Right ventricle myocardium superior (tissue), 1 donor: ENCODE measurements at regions not wholly inside any gene's neighbourhood (a gene's known extent, or its start where the extent isn't known, plus 50 kb on each side); places are given as distances from the start of the nearest gene placed in this dataset.

Experiments
- ATAC-seq: fragments of 200-7000 bp; cut with Tn5 transposase; one replicate; pipeline ENCODE4 v1.9.1; 2020; ENCODE audit warnings: mild to moderate bottlenecking; ENCODE audit not compliant: poor library complexity
- DNase-seq: peaks from one replicate; pipeline ENCODE4 v3.0.0-alpha.2; 2020
- intact Hi-C: fragments of 100-400 bp; cut with DNase I; formaldehyde crosslinking; loops from one replicate; pipeline ENCODE4 v1.11.2; 2022
- donor health status: DM: no; HTN: yes; CAD: no; lungs with severe emphysema.

DNA sequence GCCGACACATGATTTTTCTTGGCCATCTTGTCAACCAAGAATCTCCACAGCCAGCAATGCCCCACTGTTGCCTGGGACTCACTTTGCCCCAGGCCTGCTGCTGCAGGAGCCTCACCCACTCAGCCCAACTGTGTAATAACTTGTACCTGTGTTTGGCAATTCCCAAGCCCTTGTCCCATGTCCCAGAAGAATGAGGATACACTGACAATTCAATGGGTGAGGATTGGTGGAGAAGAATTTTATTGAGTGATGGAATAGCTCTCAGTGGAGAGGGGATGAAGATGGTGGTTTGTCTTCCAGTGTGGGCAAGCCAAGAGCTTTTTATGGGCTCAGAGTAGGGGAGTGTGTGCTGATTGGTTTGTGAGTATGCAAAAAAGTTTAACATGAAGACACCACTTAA is 861.9 kb downstream of the TFAP2A start:
- intact Hi-C loops = no loop called here
- DNase-seq (no peak), ATAC-seq (no peak)

DNA sequence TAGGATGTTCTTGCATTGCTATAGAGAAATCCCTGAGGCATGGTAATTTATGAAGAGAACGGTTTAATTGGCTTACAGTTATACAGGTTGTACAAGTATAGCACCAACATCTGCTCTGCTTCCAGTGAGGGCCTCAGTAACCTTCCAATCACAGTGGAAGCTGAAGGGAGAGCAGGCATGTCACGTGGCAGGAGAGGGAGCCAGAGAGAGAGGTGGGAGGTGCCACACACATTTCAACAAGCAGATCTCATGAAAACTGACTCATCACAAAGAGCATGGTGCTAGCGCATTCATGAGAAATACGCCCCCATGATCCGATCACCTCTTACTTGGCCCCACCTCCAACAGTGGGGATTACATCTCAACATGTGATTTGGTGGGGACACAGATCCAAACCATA is 871.2 kb downstream of the TFAP2A start:
- ATAC-seq = no peak
- intact Hi-C loops = no loop called here
- no peak for DNase-seq

DNA sequence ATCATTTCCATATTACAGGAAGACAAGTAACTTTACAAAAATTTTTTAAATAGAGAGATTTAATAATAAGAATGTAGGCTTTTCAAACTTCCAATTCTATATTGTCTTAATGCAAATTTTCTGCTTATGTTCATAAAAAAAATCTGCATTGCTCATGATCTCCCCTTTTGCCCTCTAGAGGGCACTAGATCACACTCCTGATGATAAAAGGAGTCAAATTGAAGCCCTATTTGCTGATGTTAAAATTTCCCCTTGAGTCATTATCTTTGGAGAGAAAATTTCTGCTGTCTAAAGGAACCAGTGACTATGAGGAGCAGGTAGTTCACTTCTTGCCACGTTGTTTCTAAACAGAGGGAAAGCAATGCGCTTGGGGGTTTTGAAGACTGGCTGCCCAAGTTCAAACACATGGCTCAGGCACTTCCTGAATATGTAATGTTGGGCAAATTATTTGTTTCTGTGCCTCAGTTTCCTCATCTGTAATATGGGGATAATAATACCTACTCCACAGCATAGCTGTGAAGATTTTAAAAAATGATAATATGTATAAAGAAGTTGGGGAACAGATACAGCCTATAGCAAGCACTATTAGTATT is 874.2 kb downstream of the TFAP2A start:
- DNase-seq = no peak
- no peak for ATAC-seq
- intact Hi-C loops = no loop called here

DNA sequence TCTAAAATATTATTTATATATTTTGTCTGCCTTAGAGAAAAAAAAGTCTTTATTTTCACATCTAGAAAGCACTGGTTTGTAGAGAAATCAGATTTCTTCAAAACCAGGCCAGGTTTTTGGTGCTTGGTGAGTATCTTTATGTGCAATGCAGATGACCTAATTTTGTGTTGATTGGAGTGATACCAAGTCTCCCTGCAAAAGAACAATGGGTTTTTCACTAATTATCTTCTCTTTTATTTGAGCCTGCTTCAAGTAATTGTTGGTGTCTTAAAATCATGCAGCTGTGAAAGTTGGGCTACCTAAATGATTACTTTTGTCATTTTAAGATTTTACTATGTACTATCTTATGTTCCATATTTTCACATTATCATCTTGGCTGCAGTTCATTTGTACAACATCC is 874.7 kb downstream of the TFAP2A start:
- intact Hi-C loops = no loop called here
- no peak for ATAC-seq
- no peak for DNase-seq

DNA sequence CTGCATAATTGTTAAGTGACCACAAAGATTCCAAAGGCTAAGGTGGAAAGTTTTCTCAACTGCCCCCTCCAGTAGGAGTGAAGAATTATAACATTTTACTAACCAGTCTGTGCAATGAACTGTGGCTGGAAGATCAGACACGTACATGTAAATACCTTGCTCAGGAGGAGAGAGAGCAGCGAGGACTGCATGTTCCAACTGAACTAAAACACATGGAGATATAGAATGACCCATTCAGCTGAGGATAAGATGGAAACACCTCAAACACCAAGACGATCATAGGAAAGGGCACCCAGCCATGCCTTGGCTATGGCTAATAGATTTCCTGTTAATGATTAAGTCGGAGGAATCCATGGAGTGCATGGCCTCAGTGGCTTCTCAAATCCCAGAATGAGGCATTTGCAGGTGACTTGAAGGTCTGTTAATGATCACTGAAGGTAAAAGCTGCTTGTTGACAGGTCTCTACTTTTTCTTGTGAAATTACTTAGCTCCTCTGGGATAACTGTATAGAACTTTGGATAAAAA is 875.6 kb downstream of the TFAP2A start:
- no peak for ATAC-seq

DNA sequence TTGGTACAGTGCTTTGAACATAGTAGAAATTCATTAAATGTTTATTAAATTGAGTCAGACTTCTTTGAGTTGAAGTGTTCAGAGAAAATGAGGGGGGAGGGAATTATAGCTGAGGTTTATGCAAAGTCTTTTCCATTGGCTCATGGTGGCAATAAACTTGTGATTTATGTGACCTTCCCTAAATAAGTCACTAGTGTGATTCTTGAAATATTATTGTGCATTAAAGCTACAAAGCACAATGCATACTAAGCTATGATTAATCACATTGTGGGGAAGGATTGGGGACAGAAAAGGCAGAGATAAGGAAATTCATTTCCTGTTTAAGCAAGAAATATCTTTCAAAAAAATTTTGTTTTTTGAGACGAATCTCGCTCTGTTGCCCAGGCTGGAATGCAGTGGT is 877.5 kb downstream of the TFAP2A start:
- DNase-seq (no peak), ATAC-seq (no peak)
- intact Hi-C loops = no loop called here

More for the DNA sequence above, 875.6 kb downstream of the TFAP2A start:
- DNase-seq = no peak
- intact Hi-C loops = no loop called here

DNA sequence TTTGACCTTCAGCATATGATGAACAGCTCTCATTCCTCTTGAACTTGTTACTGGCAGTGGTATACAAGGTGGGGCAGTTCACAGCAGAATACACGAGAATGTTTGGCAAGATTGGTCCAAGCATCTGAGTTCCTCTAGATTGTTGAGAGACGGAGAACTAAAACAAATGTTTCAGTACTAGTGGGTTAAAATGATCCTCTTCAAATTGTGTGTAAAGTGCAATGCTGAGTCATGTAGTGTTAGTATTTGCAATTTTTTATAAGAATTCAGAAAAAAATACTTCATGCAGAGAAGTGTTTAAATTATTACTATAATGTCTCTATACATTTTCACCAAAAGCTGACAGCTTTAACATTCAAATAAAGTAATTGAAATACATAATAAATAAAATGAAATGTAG is 879.8 kb downstream of the TFAP2A start:
- intact Hi-C loops = no loop called here
- ATAC-seq = no peak
- no peak for DNase-seq

DNA sequence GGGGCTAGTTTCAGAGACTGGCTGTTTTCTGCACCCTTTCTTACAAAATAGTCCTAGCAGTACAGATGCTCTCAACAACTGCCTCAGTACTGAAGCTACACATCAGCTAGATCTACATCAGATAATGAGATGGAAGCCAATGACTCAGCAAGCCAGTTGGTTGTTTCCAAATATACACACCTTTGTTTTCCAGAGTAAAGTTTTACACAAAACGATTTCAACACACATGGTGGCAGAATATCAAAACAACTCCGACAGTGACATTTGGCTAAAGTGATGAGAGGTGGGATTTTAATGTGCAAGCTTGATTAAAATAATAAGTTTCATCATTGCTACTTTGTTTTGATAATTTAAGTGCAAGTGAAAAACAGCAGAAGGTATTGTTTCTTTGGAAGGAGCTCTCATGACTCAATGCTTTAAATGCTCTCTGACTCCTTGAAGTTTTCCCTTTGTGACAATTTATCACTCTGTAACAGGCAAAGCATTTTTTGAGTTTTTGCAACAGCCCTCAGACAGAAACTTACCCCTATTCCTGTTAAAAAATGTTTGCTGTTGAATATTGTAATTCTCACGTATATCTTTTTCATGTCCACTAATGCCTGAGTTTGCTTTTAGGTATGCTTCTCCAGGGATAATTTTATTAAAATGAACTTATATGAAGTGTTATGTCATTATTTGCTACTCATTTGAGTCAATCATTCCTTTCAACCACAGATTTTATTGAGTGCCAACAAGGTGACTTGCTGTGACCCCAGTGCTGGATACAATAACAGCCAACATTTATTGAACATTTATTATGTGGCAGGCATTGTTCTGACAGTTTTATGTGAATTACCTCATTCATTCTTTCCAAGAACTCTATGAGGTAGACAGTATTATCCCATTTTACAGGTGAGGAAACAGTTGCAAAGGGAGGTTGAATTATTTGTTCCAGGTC is 882.0 kb downstream of the TFAP2A start:
- no peak for ATAC-seq
- DNase-seq = no peak
- intact Hi-C loops = no loop called here

DNA sequence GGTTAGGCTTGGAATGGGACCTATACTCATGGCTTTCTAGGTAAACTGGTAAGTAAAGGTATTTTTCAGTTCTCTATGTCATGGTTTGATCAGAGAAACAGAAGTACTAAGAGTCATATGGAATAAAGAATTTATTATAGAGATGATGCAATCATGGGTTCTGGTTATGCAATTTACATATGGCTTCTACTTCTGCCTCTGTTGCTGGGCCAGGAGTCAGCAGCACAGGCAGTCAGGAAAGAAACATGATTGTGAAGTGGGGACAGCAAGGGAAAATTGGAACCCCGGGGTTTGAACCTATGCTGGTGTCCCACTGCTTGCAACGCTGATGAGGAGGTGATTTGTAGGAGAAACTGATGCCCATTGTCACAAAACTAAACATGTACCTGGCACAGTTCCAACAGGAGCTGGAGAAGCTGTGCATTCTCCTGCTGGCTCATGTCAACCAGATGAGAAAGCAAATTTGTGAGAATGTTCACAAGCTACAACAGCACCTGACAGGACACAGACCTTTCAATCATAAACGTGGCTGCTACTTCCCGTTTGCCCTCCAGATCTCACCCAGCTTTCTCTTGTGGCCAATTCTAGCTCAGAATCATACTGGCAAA is 887.1 kb downstream of the TFAP2A start:
- intact Hi-C loops = no loop called here
- no peak for ATAC-seq
- DNase-seq = no peak

DNA sequence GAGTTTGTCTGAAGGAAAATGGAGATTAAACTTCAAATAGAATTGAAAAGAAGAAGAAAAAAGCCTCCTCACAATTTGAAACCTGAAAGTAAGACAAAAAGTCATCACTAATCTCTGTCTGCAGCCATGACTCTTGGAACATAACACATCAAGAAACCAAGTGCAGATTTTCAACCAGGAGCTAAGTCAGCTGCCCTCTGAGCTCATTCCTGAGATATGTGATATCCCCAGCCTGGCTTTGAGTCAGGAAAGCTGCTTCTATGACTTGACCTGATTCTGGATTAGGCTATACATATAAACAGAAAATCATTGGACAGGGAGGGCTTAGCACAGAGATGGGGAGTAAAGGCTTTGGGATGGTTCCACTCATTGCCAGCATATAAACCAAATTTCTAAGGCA is 891.4 kb downstream of the TFAP2A start:
- no peak for DNase-seq
- intact Hi-C loops = no loop called here
- ATAC-seq = no peak

DNA sequence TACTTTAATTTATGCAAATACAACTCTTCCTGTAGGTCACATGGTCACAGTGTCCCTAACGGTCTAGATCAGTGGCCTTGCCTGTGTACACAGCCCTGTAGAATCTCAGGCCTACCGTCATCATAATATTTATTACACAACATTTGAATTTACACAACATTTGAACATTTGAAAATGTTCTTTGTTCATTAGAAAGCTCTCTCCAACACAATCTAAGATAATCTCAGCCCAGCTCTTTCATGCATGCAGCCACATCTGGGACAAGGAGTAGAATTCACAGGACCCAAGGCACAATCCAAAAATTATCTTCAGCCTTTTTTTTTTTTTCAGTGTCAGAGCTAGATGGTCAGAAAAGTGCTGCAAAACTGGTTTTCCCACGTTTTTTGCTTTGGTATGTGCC is 892.8 kb downstream of the TFAP2A start:
- DNase-seq (no peak), ATAC-seq (no peak)
- intact Hi-C loops = no loop called here

DNA sequence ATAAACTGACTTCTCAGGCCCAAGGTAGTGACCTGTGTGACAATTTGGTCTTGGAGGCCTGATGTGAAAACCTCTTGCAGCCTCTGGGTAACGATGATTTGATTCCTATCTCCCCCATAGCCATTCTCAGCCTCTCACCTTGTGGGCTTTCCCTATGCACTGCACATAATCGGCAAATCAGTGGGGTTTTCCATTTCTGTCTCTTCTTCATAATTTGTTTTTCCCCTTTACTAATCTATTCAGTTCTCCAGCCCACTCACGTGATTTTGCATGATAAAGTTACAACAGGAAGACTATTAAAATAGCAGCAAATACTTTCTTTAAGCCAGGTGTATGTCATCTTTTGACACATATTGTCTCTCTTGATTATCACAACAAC is 893.7 kb downstream of the TFAP2A start:
- DNase-seq (no peak), ATAC-seq (no peak)
- intact Hi-C loops = no loop called here

DNA sequence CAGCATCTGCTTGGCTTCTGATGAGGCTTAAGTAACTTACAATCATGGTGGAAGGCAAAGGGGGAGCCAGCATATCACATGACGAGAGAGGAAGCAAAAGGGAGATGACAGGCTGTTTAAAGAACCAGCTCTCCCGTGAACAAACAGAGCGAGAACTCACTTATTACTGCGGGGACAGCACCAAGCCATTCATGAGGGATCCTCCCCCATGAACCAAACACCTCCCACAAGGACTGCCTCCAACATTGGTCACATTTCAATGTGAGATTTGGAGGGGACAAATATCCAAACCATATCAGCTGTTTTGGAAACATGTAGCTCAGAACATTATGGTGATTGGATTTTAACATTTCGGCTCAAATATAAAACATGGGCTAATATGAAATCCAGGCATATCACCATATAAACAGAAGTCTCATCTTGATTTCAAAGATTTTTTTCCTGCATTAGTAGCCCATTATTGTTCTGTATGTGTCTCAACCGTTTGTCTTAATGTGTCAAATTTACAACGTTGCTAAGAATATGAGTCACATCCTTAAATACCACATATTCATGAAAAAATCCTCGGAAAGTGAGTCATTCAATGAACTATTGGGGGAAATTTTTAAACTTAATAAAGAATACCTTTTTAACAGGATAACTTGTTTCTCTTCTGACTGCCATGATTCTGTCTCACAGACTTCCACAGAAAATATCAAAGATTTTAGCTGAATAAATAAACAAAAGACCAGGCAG is 894.3 kb downstream of the TFAP2A start:
- DNase-seq = no peak
- no peak for ATAC-seq
- intact Hi-C loops = no loop called here

DNA sequence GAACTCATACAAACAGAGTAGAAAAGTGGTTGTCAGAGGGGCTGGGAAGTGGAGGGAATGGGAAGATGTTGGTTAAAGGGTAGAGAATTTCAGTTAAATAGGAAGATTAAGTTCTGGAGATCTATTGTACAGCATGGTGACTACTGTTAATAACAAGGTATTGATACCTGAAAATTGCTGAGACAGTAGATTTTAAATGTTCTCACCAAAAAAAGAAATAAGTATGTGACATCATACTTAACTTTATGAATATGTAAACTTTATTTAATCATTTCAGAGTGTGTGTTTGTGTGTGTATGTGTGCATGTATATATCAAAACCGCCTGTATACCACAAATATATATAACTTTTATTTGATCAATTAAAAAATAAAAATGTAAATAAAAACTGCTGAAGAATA is 896.4 kb downstream of the TFAP2A start:
- intact Hi-C loops = no loop called here
- no peak for DNase-seq
- ATAC-seq = no peak

DNA sequence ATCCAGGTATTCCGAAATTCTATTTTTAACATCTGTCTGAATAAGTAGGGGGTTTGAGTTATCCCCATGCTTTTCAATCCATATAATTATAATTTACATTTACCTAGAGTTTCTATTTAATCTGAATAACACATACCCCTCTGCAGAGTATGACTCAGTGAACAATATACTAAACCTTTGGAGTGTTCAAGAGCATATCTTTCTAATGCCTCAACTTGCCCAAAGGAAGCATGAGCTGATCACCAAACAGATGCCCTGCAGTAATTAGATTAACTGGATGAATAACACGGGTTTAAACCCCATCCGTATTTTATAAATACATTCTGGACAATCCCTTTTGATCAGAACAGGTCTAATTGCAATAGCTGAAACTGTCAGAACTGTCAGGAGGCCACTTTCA is 897.1 kb downstream of the TFAP2A start:
- ATAC-seq = no peak
- intact Hi-C loops = no loop called here
- DNase-seq = no peak

DNA sequence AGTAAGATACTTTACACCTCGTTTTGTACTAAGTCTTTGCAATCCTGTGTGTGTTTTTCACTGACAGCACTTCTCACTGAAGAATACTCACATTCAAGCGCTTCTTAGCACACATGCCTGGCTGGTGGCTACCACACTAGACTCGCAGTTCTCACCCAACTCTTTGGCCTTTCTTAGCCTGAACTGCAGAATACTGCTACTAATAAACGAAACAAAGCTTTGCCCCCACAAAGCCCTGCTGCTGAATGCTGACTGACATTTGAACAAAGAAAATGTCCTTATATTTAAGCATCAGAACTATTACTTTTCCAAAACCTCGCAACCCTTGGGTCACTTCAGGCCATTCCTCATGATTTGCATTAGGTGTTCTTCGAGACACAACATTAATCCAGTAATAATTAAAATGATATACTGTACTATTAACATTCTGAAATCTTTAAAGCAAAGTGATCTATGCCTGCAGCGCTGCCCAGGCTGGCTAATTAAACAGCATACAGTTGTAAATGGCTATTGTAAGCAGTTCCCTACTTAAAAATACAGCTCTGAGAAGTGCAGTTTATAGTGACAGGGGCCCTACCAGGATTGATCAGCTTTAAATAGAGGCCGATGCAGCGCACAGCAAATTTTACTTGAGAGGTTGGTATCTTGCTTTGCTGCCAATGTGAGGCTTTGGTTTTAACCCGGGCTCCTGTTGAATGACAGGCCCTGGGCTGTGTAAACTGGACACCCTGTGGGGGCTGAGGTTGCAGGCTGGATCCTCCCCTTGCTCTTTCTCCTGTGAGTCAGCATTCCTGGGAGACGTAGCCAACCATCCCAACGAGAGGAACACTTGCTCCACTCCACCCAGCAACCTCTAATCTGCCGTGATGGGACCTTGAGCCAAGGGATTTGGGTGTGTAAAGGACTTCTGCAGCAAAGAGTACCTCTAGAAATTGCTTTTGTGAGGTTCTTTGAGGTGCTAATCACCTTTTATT is 899.0 kb downstream of the TFAP2A start:
- DNase-seq = no peak
- no peak for ATAC-seq
- intact Hi-C loops = no loop called here

DNA sequence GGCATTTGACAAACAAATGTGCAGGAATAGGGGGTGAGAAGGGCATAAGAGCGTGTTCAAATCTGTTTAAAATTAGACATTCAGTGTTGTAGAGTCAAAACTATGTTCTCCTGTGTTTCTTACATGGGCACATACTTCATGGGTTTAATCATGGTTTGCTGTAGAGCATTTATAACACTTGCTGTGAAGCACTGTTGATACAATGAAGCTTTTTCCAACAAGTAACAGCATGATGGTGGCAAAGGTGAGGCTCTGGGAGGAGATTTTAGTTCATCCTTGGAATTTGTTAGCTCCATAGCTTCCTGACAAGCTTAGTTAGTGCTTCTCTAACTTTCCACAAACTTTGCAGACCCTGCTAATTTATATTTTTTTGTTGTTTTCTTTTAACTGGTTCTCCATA is 900.7 kb downstream of the TFAP2A start:
- ATAC-seq (no peak), DNase-seq (no peak)
- intact Hi-C loops = no loop called here

DNA sequence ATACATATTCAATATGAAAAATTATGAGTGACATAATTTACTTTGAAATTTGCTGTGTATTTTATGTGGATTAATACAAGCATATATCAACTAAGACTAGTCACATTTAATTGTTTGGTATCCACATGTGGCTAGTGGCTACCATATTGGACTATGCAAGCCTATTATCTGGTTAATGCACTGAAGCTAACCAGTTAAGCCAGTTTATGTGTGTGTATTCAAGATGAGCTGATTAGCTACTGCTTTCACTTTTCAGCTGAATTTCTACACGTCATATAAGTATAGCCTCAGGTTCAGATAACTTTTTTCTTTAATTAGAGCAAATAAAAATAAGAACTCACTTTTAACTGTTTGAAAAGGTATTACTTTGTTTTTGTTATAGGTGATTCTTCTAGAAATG is 903.7 kb downstream of the TFAP2A start:
- intact Hi-C loops = no loop called here
- no peak for ATAC-seq
- no peak for DNase-seq
